ENCODE measurements at regions not wholly inside any gene's neighbourhood (a gene's known extent, or its start where the extent isn't known, plus 50 kb on each side); places are given as distances from the start of the nearest gene placed in this dataset.

DNA sequence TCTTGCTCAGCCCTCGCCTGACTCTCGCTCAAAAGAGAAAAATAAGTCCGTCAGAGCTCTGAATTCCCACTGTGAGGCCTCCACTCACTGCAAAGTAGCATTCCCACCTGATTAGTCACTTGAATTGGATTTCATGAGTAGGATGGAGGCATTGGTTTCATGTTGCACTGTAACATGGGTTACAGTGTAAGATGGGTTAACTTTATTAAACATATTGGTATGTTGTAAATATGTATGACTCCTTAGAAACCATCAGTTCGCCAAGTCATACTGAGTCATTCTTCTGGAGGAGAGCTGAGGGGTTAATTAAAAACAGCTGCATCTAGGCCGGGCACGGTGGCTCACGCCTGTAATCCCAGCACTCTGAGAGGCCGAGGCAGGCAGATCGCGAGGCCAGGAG, 93.8 kb upstream of the BNC2 start:
- Histone ChIP-seq H3K4me1 (ENCODE audit: insufficient read depth, low read length) (no peaks in the 10 kb centered on the region), H3K27ac (ENCODE audit: extremely low read length, insufficient read depth, low read length) (no peak overlapping the region), H3K9me3 (ENCODE audit: low read length) (no peaks in the 10 kb centered on the region), H3K4me2 (ENCODE audit: low read depth, low read length) (no peak overlapping the region), H3K4me3 (replicated peaks in 1 of 3; ENCODE audit: insufficient read depth in 1 of 3, low read depth in 2 of 3, low read length in 3 of 3) (no peak overlapping the region), H3K79me2 (ENCODE audit: insufficient read depth, low read length) (no peaks in the 10 kb centered on the region), H3K27me3 (ENCODE audit: control insufficient read depth in 1 of 2, insufficient read depth in 2 of 2, low read length in 2 of 2) (no peaks in the 10 kb centered on the region), H3K36me3 (replicated peaks in 1 of 2; ENCODE audit: control insufficient read depth in 1 of 2, insufficient read depth in 2 of 2, low read length in 2 of 2) (no peaks in the 10 kb centered on the region), H3K9ac (ENCODE audit: insufficient read depth, low read depth, low read length) (no peak overlapping the region), H4K20me1 (ENCODE audit: insufficient read depth, low read length) (no peaks in the 10 kb centered on the region), H2AFZ (ENCODE audit: low read length) (no peak overlapping the region)
- DNase-seq (ENCODE audit: low spot score) (no peak), ATAC-seq (no peak), FAIRE-seq (no peak)
- in situ Hi-C loops (cut with HindIII; ENCODE audit: extremely low pct_ligation_motif_present, low pct_unique_long_range_greater_than_20kb) (no loop called here), intact Hi-C loops (cut with micrococcal nuclease; ENCODE audit: unreplicated experiment) (no loop called here)
- 33% methylated on average over 10 of the region's 10 CpGs for whole genome bisulfite sequencing (ENCODE audit: low lambda C conversion rate)
- ChIA-PET CTCF (ENCODE audit: low intra/inter-chr PET ratio, low total read pairs) (no interaction called here), POLR2A (no interaction called here)
- TF ChIP-seq, protein P1, sequence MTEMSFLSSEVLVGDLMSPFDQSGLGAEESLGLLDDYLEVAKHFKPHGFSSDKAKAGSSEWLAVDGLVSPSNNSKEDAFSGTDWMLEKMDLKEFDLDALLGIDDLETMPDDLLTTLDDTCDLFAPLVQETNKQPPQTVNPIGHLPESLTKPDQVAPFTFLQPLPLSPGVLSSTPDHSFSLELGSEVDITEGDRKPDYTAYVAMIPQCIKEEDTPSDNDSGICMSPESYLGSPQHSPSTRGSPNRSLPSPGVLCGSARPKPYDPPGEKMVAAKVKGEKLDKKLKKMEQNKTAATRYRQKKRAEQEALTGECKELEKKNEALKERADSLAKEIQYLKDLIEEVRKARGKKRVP (CRISPR knock-in tag; IDR thresholded peaks at IDR 0.05): no peak
- TF ChIP-seq ATF1 (CRISPR knock-in tag; IDR thresholded peaks at IDR 0.05) (no peak), ZNF83 (CRISPR knock-in tag; IDR thresholded peaks at IDR 0.05; ENCODE audit: borderline replicate concordance) (no peak)
- no TSS peak for BruUV-seq (replicated peaks)

DNA sequence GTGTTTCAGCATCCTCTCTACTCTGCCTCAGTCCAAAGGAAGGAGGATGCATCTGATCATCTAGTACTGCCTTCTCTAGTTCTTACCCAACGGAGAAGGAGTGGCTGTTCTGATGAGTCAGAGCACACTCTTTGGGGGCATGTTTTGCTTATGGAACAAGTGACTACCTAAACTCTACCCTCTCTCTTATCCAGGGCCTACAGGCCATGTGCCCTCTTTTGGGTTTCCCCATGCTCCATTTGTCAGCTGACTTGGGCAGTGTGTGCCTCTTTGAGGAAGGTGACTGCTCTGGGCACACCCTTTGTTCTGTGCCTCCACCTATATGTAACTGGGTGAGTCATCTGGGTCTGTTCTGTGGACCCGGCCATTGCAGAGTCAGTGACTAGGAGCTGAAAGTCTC, 89.6 kb upstream of the BNC2 start:
- Histone ChIP-seq H3K9me3 (ENCODE audit: low read length) (no peaks in the 10 kb centered on the region), H3K4me2 (ENCODE audit: low read depth, low read length) (no peak overlapping the region), H3K4me3 (replicated peaks in 1 of 3; ENCODE audit: insufficient read depth in 1 of 3, low read depth in 2 of 3, low read length in 3 of 3) (no peak overlapping the region), H3K79me2 (ENCODE audit: insufficient read depth, low read length) (no peaks in the 10 kb centered on the region), H3K4me1 (ENCODE audit: insufficient read depth, low read length) (no peaks in the 10 kb centered on the region), H3K9ac (ENCODE audit: insufficient read depth, low read depth, low read length) (no peak overlapping the region), H2AFZ (ENCODE audit: low read length) (no peak overlapping the region), H4K20me1 (ENCODE audit: insufficient read depth, low read length) (no peaks in the 10 kb centered on the region), H3K36me3 (replicated peaks in 1 of 2; ENCODE audit: control insufficient read depth in 1 of 2, insufficient read depth in 2 of 2, low read length in 2 of 2) (no peaks in the 10 kb centered on the region), H3K27ac (ENCODE audit: extremely low read length, insufficient read depth, low read length) (no peak overlapping the region), H3K27me3 (ENCODE audit: control insufficient read depth in 1 of 2, insufficient read depth in 2 of 2, low read length in 2 of 2) (no peaks in the 10 kb centered on the region)
- POLR2A ChIA-PET: no interaction called here
- no TSS peak for BruUV-seq (replicated peaks)
- no peak for FAIRE-seq
- no peak for TF ChIP-seq ZNF570 (CRISPR knock-in tag; IDR thresholded peaks at IDR 0.05; ENCODE audit: borderline replicate concordance)
- no peak for TF ChIP-seq ZNF709 (CRISPR knock-in tag; IDR thresholded peaks at IDR 0.05)
- DNase-seq (ENCODE audit: low spot score): no peak
- CTCF ChIA-PET (ENCODE audit: low intra/inter-chr PET ratio, low total read pairs): no interaction called here
- intact Hi-C loops (cut with micrococcal nuclease; ENCODE audit: unreplicated experiment): no loop called here
- in situ Hi-C loops (cut with HindIII; ENCODE audit: extremely low pct_ligation_motif_present, low pct_unique_long_range_greater_than_20kb): no loop called here
- no peak for ATAC-seq
- 15% methylated on average over 2 of the region's 2 CpGs for WGBS (ENCODE audit: low lambda C conversion rate)
